Heart left ventricle (tissue), 13 donors: ENCODE measurements at regions not wholly inside any gene's neighbourhood (a gene's known extent, or its start where the extent isn't known, plus 50 kb on each side); places are given as distances from the start of the nearest gene placed in this dataset.

Source experiments
- POLR2A ChIP-seq, 2 donors: fragments of 450-650 bp; IDR thresholded peaks; one replicate each; pipeline ENCODE4 v1.6.1; 2017; ENCODE audit warnings: antibody characterized with exemption in 2 of 2, mild to moderate bottlenecking in 2 of 2, moderate library complexity in 2 of 2
- TF ChIP-seq, protein P1 (sequence below), 12 donors: fragments of 200-600 bp; sonication (generic) in 4 of 12; IDR thresholded peaks; one replicate each; pipeline versions ENCODE4 v1.5.0 to v1.8.0; 2018 to 2022; ENCODE audit warnings: antibody characterized with exemption in 12 of 12, mild to moderate bottlenecking in 5 of 12
- donor health status: ischemic (EF 13 %, LVEDD 7.1; RV severe dilation, severe dysfunction).
- donor health status: DM: no; HTN: yes; CAD: no.
- donor health status: DM: no; HTN: no; CAD: no.
- donor health status: ischemic (EF 25% LVEDD 6.9; RV normal size, moderate dysfunction).
- donor health status: ischemic (EF 25% LVEDD 5.7; RV mildly dilated, moderate dysfunction).
- donor health status: ischemic (EF 35%, LVEDD 5.7; RV mildly dilated, moderate dysfunction).
- donor health status: nonischemic (EF 11% LVEDD 7.7; RV severe dilation, severe dysfunction).
- donor health status: DM: yes; HTN: yes; CAD: no.
- donor health status: PGD.
- donor health status: ischemic (EF 29% LVEDD 5.4; RV normal size, mild dysfunction).
- donor health status: nonischemic (EF 23%, LVEDD 6.1; RV moderate dilation, normal function).

DNA sequence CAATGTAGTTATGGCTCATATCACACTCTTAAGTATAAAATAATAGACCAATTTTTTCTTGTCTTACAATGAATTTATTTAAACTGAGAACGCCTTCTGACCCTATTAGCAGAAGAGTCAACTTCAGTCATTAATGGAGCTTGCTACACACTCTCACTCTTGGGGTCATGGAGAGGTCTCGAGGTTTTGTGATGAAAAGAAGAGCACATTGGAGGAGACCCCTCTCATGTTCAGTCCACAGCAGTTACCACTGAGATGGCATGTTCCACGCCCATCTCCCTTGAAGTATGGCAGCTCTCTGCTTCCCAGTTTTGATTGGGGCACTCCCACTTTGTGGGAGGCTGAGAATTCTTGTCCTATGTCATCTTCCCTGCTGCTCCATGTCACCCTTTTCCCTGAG is 266.4 kb downstream of the RPS29 start:
- no peak for TF ChIP-seq POLR2A (IDR thresholded peaks at IDR 0.05)
- TF ChIP-seq, protein P1, sequence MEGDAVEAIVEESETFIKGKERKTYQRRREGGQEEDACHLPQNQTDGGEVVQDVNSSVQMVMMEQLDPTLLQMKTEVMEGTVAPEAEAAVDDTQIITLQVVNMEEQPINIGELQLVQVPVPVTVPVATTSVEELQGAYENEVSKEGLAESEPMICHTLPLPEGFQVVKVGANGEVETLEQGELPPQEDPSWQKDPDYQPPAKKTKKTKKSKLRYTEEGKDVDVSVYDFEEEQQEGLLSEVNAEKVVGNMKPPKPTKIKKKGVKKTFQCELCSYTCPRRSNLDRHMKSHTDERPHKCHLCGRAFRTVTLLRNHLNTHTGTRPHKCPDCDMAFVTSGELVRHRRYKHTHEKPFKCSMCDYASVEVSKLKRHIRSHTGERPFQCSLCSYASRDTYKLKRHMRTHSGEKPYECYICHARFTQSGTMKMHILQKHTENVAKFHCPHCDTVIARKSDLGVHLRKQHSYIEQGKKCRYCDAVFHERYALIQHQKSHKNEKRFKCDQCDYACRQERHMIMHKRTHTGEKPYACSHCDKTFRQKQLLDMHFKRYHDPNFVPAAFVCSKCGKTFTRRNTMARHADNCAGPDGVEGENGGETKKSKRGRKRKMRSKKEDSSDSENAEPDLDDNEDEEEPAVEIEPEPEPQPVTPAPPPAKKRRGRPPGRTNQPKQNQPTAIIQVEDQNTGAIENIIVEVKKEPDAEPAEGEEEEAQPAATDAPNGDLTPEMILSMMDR (IDR thresholded peaks at IDR 0.05): no peak
